Endometrium (tissue), 2 donors: ENCODE measurements at regions not wholly inside any gene's neighbourhood (a gene's known extent, or its start where the extent isn't known, plus 50 kb on each side); places are given as distances from the start of the nearest gene placed in this dataset.
"Not testable (repeated sequence)": the region's sequence is repeated elsewhere in the genome, so short reads cannot be mapped to it uniquely, and the experiment has no call there.

Source experiments
- FAIRE-seq: peaks from 2 replicates; lab custom pipeline; 2012; peaks lifted over from hg19 to GRCh38; lab: Jason Lieb, UNC
- donor health status: control.
- donor health status: control.

- no peak for FAIRE-seq
These were observed 49.9 kb upstream of the GAS1 start for GRCh38 chr9:86997156-86997555.

GRCh38 chr9:86997951-86998350 is 50.6 kb upstream of the GAS1 start:
- no peak for FAIRE-seq

DNA sequence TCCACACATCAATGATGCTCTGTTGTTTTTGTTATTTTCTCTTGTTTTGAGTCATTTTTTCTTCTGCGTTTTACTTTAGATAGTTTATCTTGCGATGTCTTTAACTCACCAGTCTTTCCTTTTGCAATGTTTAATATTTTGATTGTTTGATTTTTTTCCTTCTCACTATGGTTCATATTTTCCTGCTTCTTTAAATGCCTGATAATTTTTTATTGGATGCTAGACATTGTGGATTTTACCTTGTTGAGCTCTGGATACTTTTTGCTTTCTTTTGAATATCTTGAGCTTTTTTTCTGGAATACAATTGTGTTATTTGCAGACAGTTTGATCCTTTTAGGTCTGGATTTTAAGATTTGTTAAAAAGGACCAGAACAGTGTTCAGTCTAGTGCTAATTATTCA is 55.2 kb upstream of the GAS1 start:
- FAIRE-seq: no peak

DNA sequence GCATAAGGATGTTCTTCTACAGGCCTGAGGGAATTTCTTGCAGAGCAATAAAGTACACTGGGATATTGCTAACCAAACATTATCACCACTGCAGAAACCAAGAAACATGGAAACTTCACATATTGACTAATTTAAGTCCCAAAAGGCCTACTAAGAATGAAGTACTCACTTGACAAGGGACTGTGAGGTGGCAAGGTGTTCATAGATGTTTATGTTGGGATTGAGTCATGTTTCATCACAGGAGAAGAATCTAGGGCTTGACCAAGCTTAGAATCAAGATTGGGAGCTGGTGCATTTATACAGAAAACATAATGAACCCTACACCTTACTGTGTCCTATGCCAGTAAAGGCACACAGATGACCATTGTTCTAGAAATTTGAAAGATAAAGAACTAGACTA is 56.7 kb upstream of the GAS1 start:
- no peak for FAIRE-seq

DNA sequence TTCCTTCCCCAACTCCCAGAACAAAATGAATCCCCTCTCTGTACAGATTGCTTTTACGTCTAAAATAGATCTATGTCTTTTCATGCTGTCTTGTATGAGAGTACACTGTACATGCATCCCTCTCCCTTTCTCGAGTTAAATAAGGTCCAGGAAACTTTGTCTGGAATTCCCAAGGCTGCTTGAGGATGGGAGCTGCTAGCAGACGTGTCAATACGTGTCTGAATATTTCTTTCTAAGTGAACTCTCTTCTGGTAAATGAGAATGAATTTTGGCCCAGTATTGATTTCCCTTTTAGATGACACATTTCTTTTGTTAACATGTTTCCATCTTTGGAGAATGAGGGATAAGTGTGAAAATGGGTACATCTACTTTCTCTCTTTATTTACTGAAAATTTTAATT is 59.6 kb upstream of the GAS1 start:
- FAIRE-seq: no peak

- no peak for FAIRE-seq
These were observed 60.5 kb upstream of the GAS1 start for GRCh38 chr9:87007711-87008366.

GRCh38 chr9:87008667-87009066 is 61.4 kb upstream of the GAS1 start:
- no peak for FAIRE-seq

- FAIRE-seq: no peak
These were observed 63.3 kb upstream of the GAS1 start for GRCh38 chr9:87010626-87011025.

DNA sequence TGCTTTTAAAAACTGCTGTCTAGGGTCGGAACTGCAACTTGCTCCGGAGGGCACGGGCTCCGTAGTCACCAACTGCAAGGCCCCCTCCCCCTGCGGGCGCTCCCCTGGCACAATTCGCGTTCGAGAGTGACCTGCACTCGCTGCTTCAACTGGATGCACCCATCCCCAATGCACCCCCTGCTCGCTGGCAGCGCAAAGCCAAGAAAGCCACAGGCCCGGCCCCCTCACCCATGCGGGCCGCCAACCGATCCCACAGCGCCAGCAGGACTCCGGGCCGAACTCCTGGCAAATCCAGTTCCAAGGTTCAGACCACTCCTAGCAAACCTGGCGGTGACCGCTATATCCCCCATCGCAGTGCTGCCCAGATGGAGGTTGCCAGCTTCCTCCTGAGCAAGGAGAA is 64.2 kb upstream of the GAS1 start:
- no peak for FAIRE-seq

DNA sequence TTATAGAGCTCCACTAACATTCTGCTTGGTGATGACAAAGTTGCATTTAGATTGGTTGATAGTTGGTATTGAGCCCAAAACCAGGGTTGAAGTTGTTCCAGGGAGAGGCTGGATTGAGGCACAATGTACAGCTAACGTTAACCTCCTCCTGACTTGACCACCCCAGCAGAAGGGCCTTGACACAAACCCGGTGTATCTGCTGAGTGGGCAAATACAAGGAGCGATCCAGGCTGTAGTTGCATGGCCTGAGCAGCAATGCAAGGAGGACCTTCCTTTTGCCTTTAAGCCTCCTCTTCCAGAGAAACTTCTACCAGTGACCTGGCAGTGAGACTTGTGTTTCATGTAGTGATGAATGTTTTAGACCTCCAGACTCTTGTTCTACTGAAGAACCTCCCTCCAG is 66.2 kb upstream of the GAS1 start:
- FAIRE-seq: no peak

GRCh38 chr9:87014436-87014835 is 67.1 kb upstream of the GAS1 start:
- FAIRE-seq: no peak

- no peak for FAIRE-seq
These were observed 69.4 kb upstream of the GAS1 start for GRCh38 chr9:87016681-87017080.

- no peak for FAIRE-seq
These were observed 73.1 kb upstream of the GAS1 start for GRCh38 chr9:87020169-87020950.

DNA sequence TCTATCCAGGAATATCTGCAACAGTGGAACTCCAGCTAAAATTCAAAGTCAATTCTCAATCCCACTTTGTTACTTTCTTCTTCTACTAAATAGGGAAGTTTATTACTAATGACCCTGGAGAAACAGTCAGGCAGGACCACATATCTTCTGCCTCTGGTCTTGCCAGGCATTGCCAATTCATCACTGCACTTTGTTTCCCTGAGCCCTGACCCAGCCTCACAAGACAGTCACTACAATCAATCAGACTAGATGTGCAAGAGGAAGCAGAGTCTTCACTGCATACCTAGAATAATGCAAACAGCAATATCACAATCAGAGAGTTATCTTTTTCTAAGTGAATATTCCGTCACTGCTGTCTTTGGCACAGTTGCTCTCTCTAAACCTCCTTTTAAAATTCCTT is 74.9 kb upstream of the GAS1 start:
- no peak for FAIRE-seq

DNA sequence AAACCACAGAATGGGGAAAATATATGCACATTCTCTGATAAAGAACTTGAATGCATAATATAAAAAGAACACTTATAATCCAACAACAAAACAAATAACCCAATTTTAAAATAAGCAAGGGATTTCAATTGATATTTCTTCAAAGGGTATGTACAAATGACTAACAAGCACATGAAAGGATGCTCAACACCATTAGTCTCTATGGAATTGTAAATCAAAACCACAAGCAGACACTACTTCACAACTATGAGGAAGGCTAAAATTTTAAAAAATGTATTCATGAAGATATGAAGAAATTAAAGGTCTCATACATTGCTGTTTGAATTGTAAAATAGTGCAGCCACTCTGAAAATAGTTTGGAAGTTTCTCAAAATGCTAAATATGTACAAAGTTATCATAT is 78.9 kb upstream of the GAS1 start:
- FAIRE-seq: no peak

DNA sequence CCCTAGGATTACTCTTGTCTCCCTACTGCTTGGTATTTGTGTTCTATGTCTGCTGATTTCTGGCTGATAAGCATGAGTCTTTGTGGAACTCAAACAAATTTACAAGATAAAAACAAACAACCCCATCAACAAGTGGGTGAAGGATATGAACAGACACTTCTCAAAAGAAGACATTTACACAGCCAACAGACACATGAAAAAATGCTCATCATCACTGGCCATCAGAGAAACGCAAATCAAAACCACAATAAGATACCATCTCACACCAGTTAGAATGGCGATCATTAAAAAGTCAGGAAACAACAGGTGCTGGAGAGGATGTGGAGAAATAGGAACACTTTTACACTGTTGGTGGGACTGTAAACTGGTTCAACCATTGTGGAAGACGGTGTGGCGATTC is 81.5 kb upstream of the GAS1 start:
- FAIRE-seq: not testable (repeated sequence)

- FAIRE-seq: no peak
These were observed 82.6 kb upstream of the GAS1 start for GRCh38 chr9:87029905-87030304.

DNA sequence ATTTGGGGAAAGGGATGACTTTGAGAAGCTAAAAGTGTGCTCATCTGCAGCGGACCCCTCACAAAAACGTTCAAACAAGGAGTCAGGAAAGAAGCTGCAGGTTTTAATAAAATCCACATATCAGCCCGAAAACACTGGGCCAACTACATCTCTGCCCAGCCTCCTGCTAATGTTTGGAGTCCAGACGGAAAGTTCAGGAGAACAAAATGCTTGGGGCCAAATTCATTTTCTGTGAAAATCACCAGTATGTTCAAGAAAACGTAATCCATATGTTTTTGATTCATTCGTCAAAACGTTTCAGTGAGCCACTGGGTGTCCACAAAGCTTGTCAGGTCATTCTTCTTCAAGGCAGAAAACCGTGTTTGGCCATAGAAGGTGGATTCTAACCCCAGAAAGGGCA is 87.5 kb upstream of the GAS1 start:
- no peak for FAIRE-seq

DNA sequence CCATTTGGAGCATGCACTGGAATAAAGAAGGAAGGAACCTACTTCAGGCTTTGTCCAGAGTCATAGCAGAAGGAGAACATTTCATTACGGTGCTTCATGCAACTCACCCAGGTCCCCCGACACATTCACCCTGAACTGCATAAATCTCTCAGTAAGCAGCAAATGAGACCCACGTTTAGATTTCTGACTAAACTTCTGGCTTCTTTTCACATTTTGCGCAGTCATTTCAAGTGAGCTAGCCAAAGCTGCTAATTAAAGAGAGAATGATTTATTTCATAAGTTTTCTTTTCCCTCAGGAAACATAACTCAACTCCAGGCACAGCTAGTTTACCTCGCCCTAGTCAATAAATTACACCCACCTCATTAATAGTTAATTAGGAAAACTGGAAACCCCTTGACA is 88.6 kb upstream of the GAS1 start:
- FAIRE-seq: no peak

- FAIRE-seq: no peak
These were observed 89.2 kb upstream of the GAS1 start for GRCh38 chr9:87036506-87036905.

DNA sequence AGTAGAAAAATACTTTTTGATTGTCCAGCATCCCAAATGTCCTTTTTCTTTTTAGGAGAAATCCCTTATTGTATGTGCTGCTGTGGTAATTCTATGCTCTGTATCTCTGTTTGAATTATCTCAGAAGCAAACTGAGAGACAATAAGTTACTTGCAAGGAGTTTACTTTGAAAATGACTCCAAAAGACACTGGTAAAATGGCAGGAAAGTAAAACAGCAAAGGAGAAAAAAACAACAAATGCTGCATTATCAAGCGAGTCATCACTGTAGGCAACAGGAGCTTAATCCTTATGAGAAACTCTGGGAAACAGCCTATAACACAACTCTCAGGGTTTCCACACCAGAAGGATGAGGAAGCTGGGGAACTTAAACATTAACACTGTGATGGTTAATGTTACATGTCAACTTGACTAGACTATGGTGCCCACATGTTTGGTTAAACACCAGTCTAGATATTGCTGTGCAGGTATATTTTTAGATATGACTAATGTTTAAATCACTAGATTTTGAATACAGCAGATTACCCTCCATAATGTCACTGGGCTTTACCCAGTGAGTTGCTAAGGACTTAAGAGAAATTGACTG is 92.6 kb upstream of the GAS1 start:
- FAIRE-seq: no peak

DNA sequence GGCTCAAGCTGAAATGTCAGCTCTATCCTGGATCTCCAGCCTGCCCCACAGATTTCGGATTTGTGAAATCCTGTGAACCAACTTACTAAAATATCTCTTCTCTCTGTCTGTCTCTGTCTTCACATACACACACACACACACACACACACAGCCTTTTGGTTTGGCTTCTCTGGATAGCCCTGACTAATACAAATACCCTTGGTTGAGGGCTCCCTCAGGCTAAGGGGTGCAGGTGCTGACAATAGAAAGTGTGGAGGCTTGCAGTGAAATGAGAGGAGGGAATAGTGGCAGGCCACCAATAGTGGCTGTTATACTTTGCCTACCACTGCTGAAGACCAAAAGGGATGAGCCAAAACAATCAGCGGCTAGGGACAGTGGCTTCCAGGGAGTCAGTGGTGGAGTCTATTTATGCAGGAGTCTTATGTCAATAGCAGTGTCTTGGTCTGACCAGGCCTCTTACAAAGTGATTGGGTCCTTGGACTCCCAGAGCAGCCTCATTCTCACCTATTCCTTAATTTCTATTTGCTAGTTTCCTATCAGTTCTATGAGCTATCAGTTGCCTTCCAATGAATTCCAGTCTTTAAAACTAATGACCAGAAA is 93.2 kb upstream of the GAS1 start:
- FAIRE-seq: no peak

DNA sequence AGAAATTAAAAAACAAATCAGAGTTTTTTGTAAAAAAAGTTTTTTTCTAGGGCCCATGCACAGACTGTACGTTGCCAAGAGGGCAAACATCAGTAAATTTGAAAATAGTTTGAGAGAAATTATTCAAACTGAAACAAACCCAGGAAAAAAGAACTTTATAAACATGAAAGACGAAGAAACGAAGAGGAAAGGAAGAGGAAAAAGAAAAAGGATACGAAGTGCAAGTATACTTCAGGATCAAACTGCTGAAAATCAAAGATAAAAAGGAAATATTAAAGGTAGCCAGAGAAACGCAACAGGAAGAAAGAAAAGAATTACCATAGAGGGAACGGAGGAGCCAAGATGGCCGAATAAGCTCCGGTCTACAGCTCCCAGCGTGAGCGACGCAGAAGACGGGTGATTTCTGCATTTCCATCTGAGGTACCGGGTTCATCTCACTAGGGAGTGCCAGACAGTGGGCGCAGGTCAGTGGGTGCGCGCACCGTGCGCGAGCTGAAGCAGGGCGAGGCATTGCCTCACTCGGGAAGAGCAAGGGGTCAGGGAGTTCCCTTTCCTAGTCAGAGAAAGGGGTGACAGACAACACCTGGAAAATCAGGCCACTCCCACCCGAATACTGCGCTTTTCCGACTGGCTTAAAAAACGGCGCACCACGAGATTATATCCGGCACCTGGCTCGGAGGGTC is 94.4 kb upstream of the GAS1 start:
- FAIRE-seq: not testable (repeated sequence)
